ENCODE measurements at regions not wholly inside any gene's neighbourhood (a gene's known extent, or its start where the extent isn't known, plus 50 kb on each side); places are given as distances from the start of the nearest gene placed in this dataset.

GRCh38 chr2:9772035-9772998 lies 71.0 kb upstream of the TAF1B start:
- DNase-seq (ENCODE audit: low read depth in 2 of 2), result no peak

- no peak for DNase-seq (ENCODE audit: low read depth in 2 of 2)
Observed at GRCh38 chr2:9772999-9773902, 70.0 kb upstream of the TAF1B start.

GRCh38 chr2:9773903-9774239 lies 69.4 kb upstream of the TAF1B start:
- no peak for DNase-seq (ENCODE audit: low read depth in 2 of 2)

GRCh38 chr2:9774266-9774665 lies 69.0 kb upstream of the TAF1B start:
- DNase-seq (ENCODE audit: low read depth in 2 of 2), result no peak

- no peak for DNase-seq (ENCODE audit: low read depth in 2 of 2)
Observed at GRCh38 chr2:9775351-9775750, 67.9 kb upstream of the TAF1B start.

- no peak for DNase-seq (ENCODE audit: low read depth in 2 of 2)
Observed at GRCh38 chr2:9775999-9776712, 67.1 kb upstream of the TAF1B start.

- no peak for DNase-seq (ENCODE audit: low read depth in 2 of 2)
Observed at GRCh38 chr2:9777081-9777480, 66.2 kb upstream of the TAF1B start.

- DNase-seq (ENCODE audit: low read depth in 2 of 2), result no peak
Observed at GRCh38 chr2:9778012-9778411, 65.3 kb upstream of the TAF1B start.

GRCh38 chr2:9778471-9779316 lies 64.6 kb upstream of the TAF1B start:
- no peak for DNase-seq (ENCODE audit: low read depth in 2 of 2)

GRCh38 chr2:9779596-9780264 lies 63.5 kb upstream of the TAF1B start:
- peak in 1 of 2 donors; percentile 22 for DNase-seq (ENCODE audit: low read depth in 2 of 2)

- no peak for DNase-seq (ENCODE audit: low read depth in 2 of 2)
Observed at GRCh38 chr2:9780368-9781130, 62.7 kb upstream of the TAF1B start.

- no peak for DNase-seq (ENCODE audit: low read depth in 2 of 2)
Observed at GRCh38 chr2:9781252-9781651, 62.0 kb upstream of the TAF1B start.

- DNase-seq (ENCODE audit: low read depth in 2 of 2), result peak; percentile 52 to 58
Observed at GRCh38 chr2:9782197-9782719, 61.0 kb upstream of the TAF1B start.

- no peak for DNase-seq (ENCODE audit: low read depth in 2 of 2)
Observed at GRCh38 chr2:9789371-9789770, 53.9 kb upstream of the TAF1B start.

GRCh38 chr2:9790702-9791225 lies 52.5 kb upstream of the TAF1B start:
- DNase-seq (ENCODE audit: low read depth in 2 of 2), result no peak

GRCh38 chr2:9791711-9792110 lies 51.6 kb upstream of the TAF1B start:
- DNase-seq (ENCODE audit: low read depth in 2 of 2), result no peak

GRCh38 chr2:9793156-9793917 lies 49.9 kb upstream of the TAF1B start:
- no peak for DNase-seq (ENCODE audit: low read depth in 2 of 2)

Data from activated CD4-positive, alpha-beta T cell treated with anti-CD3 and anti-CD28 coated beads for 24 hours (primary cell).